Suppressor macrophage treated with lipopolysaccharide for 4 hours (primary cell): ENCODE measurements at regions not wholly inside any gene's neighbourhood (a gene's known extent, or its start where the extent isn't known, plus 50 kb on each side); places are given as distances from the start of the nearest gene placed in this dataset.
"Not testable (repeated sequence)": the region's sequence is repeated elsewhere in the genome, so short reads cannot be mapped to it uniquely, and the experiment has no call there.

Experiments used
- DNase-seq: peaks from one replicate; pipeline ENCODE4 v3.0.0-alpha.2; 2020

DNA sequence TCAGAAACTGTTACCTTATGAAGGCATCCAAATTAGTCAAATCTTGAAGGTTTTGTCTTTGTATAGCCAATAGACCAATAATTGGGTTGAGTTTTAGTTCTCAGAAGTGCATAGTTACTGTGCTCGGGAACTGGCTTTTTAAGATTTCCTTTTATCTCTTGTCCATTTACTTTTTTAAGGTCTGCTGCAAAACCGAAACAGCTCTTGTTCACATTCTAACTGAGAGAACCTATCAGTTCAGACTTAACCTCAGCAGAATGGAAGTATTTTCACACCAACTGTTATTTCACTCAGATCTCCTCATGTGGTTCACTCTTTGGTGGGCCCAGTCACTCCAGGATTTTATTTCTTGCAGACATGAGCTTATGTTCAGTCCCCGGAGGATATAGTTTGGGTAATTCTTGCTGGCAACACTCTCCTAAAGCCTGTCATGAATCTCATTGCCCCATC is 55.5 kb downstream of the TPBG start:
- DNase-seq = no peak

DNA sequence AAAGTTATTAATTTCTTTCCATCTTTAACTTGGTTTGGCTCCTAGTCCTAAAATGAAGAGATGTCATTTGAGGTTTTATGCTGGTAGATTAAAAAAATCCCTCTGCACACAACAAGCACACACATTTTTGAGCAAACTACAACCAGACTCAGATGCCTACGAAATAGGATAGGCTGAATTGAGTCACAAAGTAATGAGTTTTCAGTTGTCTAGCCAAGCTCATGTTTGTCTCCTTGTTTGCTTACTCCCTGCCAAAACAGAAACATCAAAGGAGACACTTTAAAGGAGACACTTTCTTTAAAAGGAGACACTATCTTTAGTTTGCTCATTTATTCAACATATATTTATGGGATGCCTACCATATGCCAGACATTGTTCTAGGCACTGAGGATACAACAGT is 56.2 kb downstream of the TPBG start:
- DNase-seq = no peak

DNA sequence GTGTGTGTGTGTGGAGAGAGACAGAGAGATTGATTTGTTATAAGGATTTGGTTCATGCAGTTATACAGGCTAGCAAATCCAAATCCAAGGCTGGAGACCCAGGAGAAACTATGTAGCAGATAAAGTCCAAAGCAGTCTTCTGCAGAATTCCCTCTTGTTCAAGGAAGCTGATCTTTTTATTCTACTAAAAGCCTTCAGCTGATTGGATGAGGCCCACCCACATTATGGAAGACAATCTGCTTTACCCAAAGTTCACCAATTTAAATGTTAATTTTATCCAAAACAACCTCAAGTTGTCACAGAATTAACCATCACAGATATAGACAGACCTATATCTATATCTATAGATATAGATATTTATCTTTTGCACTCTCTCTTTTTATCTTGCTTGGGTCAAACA is 67.0 kb downstream of the TPBG start:
- DNase-seq = no peak

DNA sequence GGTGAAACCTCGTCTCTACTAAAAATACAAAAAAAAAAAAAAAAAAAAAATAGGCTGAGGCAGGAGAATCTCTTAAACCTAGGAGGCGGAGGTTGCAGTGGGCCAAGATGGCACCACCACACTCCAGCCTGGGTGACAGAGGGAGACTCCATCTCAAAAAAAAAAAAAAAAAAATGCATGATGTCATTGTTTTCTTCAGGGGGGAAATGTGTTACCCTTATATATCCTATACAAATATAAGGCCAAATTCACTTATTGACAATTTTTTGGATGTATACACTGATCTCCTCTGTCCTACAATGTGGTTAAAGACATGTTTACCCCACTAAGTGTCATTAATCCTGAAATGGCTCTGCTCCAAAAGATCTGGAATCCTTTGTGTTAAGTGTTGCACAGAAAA is 73.1 kb downstream of the TPBG start:
- DNase-seq = no peak

DNA sequence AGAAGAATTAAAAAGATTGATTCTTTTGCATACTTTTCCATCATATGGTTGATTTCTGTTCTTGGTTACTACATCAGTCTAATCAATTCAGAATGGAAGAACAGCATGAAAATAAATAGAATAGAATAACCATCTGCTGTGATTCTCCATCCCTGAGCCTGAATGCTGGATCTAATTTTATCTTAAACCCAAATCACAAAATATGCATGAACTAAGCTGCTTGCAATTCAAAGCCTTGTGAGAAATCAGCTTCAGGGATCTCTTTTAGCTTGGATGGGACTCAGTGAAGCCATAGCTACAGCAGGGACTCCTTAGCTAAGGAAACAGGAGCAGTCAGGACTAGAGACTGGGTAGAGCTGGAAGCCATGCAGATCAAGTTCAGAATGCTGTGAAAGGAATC is 74.1 kb downstream of the TPBG start:
- no peak for DNase-seq

DNA sequence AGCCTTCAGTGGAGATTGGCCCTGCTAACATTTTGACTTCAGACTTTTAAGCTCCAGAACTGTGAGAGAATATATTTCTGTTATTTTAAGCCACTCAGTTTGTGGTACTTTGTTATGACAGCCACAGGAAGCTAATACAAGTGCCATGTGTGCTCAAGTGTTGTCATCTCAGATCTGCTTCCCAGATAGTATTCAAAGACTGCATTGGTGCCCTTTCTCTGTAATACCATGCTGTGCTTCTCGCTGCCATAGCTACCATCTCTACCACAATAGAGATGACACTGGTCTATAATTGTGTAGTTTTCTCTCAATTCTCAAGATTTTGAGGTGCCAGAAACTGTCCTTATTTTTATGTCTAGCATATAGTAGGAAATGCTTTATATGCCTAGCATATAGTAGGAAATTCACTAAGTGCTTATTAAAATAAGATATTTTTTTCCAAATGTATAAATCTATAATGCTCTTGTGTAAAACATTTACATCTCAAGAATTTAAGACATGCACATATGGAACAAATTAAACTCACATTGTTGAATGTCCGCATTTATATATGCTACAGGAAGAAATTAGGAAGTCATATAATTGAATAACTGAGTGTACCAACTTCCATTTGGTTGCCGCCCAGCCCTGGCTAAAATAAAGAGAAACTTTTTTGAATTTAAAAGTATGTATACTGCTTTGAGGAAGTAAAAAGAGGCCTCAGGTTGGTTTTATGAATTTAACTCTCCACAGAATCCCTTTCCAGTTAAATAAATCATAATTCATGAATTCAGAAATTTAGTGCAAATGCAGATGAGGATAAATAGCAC is 77.6 kb downstream of the TPBG start:
- DNase-seq = no peak

DNA sequence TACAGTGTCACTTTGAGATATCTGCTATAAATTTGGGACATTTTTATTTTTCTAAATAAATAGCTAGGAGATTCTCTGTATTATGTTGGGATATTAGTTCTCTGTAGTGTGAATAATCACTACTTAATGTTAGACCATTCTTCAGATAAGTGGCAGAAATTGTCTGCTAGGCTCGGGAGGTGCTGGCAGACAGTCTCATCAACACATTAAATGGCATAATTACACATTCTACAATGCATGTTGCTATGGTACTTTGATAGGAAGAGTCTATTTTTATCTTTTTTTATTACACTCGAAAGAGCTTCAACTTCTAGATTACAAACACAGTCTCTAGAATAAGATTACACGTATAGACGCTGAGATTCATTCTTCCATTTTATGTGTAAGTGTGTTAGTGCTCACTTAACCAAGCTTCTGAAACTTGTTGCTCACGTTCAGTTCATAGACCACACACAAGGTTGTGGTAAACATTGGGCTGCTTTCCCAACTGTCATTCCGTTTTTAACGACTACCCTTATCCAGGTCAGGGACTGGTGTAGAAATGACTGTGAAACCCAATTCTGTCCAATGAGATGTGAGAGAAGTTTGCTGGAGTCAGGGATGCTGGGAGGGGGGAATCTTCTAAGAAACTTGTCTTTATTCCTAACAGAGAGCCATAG is 78.6 kb downstream of the TPBG start:
- DNase-seq = no peak

DNA sequence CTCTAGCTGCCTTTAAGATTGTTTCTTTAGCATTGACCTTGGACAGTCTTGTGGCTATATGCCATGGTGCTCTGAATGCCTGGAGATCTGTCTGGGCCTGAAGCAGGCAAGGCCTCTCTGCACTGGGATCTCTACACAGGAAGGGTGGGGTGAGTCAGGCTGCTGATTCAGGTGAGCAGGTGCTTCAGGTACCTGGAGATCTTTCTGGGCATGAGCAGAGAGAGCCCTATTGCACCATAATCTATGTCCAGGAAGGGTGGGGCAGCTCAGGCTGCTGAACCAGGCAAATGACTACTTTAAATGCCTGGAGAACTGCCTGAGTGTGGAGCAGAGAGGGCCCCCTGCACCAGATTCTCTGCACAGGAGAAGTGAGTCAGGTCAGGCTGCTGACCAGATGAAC is 94.5 kb downstream of the TPBG start:
- no peak for DNase-seq

DNA sequence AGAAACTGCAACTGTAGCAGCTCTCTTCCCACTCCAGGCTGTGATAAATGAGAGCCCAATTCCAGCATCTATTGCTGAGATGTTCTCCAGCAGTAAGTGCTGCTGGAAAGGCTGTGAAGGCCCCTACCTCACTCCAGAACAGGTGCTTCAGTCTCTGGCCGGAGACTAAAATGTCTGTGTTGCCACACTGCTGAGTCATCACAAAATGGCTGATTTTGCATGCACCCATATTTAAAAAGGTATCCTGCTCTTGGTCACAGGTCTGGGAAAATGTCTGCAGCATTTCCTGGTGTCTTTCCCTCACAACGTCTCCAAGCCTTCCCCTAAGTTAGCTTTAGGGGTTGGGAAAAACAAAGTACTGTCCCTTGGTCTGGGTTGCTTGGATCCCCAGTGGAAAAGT is 95.1 kb downstream of the TPBG start:
- DNase-seq = no peak

DNA sequence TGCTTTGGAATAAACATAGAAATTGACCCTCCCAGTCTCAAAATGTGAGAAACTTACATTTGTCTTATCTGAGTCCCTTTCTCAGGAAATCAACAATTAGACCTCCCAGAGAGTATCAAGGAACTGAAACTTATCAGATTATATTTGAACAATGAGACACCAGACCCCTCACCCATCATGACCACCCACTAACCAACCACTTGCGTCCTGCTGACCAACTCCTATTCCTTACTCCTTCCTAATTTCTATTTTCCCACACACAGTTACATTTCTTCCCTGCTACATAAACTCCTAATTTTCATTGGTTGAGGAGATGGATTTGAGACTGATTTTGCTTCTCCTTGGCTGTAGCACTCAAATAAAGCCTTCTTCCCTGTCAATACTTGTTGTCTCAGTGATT is 97.9 kb downstream of the TPBG start:
- DNase-seq = no peak

DNA sequence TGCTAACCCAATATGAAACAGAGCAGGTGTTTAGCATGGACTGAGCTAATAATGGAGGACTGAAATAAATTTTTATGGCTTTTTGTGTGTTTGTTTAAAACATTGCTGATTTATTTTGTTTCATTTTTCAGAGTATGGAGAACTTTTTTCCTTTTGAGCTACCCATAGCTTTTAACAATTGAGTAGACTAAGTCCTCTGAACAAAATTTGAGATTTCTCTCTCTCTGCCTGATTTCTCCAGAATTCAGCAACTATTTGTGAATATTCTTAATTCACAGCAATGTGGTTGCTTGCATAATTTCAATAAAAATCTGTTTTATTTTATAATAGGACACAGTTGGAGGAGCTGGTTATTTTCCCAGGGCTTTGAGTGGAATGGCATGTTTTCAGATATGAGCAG is 103.7 kb downstream of the TPBG start:
- DNase-seq = no peak

DNA sequence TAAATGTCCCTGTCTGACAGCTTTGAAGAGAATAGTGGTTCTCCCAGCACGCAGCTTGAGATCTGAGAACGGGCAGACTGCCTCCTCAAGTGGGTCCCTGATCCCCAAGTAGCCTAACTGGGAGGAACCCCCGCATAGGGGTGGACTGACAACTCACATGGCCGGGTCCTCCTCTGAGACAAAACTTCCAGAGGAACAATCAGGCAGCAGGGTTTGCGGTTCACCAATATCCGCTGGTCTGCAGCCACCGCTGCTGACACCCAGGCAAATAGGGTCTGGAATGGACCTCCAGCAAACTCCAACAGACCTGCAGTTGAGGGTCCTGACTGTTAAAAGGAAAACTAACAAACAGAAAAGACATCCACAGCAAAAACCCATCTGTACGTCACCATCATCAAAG is 106.5 kb downstream of the TPBG start:
- not testable (repeated sequence) for DNase-seq

DNA sequence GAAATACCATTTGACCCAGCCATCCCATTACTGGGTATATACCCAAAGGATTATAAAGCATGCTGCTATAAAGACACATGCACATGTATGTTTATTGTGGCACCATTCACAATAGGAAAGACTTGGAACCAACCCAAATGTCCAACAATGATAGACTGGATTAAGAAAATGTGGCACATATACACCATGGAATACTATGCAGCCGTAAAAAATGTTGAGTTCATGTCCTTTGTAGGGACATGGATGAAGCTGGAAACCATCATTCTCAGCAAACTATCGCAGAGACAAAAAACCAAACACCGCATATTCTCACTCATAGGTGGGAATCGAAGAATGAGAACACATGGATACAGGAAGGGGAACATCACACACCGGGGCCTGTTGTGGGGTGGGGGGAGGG is 111.5 kb downstream of the TPBG start:
- not testable (repeated sequence) for DNase-seq

DNA sequence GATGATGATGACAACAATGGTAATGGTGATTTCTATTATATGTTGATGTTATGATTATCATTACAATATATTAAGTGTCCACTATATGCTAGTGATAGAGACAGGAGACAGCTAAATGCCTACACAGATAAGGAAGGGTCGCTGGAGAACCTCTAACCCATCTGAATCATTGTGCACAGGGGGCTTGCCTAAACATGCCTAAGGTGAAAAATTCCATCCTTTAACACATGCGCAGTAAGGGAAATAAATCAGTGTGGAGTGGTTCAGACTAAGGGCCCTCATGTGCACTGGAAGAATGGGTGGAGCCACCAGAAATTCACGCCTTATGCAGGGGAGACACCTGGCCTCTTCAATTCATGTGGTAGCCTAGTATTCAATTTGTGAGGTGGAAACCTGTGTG is 120.4 kb downstream of the TPBG start:
- no peak for DNase-seq

DNA sequence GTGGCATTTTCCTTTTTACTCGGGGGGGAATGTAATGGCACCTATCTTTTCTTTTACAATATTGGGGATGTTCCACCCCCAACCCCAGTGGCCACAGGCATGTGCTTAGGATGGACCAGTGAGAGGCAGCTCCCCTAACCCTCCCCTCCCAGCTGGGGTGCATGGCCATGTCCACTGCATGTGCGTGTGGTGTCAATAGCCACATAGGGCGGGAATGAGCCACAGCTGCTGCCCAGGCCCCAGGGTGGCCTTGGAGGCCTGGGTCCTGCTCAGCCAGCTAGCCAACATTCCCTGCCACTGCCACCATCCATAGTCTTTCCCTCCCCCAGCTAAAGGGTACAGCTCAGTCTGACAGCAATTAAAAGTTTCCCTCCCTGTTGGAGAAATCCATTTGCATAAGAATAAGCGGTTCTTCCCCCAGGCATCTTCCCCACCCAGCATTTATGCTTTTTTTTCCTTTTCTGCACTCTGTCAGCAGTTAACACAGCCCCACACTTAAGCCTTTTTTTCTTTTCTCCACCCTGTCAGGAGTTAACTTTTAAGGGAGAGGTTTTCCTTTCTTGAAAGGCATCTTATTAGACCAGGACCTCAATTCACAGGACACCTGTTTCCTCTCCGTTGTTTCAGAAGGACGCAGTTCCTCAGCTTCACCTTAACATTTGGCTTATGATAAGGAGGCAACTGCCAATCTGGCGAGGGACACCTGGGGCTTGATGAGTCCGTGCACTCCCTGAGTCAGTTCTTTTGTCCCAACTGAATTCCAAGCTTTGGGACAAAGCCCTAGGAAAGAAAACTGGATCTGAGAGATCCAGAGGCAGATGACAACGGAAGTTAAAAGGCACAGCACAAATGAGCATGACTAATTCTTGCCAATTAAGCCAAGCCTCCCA is 121.4 kb downstream of the TPBG start:
- no peak for DNase-seq

DNA sequence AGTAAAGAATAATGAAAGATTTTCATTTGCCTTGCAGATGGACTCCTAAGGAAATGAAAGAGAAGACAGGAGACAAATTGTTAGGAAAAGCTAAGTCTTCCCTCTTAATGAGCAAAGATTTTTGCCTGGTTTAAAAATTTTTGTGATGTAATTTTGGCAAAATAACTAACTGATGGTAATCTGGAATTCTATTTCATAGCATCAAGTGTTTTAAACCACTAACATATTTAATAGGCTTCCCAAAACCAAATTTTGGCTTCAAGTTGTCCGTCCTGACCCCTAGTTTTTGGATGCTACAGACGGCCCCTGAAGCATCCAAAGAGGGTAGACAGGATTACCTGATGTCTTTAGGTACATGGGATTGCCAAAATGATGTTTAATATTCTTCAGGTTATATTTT is 124.3 kb downstream of the TPBG start:
- no peak for DNase-seq

DNA sequence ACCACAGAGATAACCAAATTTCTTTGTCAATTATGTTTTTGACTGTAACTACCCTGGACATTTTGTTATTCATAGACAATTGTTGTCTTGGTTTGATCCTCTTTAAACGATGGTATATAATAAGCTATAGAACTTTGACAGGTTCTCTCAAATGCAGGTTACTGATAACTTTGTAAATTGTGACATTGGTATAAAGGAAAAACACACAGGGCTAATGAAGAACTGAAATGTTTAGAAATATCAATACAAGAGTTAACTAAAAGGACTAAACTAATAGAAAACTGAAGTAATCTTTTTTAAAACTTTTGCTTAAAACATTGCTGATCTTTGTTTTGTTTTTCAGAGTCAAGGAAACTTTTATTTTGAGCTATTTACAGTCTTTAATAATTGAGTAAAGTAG is 124.8 kb downstream of the TPBG start:
- no peak for DNase-seq

DNA sequence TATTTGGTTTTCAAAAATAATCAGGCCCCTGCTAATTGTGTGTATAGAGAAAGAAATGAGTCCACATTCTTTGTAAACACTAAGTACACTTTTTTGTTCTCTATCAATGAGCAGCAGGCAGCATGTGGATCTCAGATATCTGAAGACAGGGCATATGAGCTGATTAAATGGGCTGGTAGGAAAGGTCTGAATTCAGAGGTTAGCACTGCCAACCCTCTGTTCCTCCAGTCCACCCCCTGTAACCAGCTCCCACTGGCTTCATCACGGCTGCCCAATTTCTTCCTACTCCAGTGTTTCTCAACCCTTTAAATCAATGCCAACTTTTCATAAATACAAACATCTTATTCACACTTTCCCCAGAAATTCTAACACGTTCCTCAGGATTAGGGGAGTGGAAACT is 128.5 kb downstream of the TPBG start:
- no peak for DNase-seq

DNA sequence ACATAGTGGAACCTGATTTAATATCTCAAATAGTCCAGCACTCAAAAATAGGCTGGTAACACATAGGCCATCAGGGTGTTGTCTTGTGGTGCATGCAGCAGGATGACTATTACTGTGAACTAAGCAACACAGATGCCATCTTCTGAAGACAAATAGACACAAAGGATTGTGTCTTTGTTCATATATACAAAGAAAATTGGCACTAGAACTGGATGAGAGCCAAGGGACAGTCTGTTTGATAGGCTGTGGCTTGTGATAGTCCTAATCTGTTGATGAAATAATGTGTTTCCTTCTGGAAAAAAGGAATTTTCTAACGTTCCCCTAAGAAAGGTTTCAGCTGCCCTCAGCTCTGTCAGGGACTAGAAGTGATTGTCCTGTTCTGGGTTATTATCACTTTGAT is 129.8 kb downstream of the TPBG start:
- no peak for DNase-seq

DNA sequence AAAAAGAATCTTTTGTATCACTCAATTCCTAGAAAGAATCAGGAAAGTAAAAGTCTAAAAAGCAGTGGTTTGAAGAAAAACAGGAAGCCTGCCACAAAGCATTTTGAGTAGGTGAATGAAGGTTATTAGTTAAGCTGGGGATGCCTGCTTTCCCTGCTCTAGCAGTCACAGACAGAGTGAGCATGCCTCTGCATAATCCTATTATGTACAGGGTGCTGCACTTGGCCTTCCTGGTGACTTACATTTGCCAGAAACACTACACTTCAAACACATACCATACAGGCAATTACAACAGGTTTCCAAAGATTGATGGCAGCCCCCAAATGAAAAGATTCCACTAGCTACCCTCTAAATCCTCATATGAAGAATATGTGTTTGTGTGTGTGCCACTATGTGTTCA is 130.8 kb downstream of the TPBG start:
- no peak for DNase-seq

DNA sequence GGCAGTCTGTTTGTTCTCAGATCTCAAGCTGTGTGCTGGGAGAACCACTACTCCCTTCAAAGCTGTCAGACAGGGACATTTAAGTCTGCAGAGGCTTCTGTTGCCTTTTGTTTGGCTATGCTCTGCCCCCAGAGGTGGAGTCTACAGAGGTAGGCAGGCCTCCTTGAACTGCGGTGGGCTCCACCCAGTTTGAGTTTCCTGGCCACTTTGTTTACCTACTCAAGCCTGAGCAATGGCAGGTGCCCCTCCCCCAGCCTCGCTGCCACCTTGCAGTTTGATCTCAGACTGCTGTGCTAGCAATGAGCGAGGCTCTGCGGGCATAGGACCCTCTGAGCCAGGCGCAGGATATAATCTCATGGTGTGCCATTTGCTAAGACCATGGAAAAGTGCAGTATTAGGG is 138.3 kb downstream of the TPBG start:
- DNase-seq = not testable (repeated sequence)

DNA sequence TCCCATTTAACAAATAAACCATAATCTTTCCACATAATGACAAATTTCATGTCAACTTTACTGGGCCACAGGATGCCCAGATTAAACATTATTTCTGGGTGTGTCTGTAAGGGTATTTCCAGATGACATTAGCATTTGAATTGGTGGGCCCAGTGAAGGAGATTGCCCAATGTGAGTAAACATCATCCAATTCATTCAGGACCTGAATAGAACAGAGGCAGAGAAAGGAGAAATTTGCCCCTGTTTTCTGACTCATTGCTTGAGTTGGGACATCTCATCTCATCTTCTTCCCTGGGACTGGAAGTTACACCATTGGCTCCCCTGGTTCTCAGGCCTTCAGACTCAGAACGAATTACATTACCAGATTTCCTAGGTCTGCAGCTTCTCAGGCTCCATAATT is 142.9 kb downstream of the TPBG start:
- no peak for DNase-seq

DNA sequence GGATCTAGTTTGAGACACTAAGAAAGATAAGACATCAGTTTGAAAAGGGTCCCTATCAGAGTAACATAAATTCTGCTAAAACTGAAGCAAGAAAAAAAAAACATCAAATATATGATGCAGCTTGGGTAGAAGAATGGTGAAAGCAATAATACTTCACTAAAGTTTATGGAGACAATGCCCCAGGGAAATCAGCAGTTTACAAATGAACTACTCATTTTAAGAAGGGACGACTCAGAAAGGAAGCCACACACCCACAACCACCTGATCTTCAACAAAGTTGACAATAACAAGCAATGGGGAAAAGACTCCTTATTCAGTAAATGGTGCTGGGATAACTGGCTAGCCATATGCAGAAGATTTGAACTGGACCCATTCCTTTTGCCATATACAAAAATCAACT is 143.5 kb downstream of the TPBG start:
- no peak for DNase-seq

DNA sequence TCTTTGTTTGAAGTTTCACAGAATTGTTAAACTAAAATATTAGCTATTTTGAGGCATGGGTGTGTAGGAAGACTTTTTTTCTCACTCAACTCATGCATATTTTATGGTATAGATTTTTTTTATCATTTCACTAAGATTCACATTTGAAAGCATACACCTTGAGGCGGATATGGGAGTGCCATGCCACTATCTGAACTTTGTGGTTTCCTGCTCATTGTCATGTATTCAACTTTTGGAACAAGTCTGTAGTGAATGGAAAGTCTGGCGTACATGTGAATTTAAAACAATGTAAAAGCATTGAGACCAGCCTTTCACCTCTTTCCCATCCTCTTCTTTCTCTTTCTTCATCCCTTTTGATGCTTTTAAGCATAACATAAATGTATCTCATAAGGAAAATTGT is 147.9 kb downstream of the TPBG start:
- DNase-seq = no peak
